ENCODE measurements at regions not wholly inside any gene's neighbourhood (a gene's known extent, or its start where the extent isn't known, plus 50 kb on each side); places are given as distances from the start of the nearest gene placed in this dataset.

- intact Hi-C loops (cut with DNase I) = no loop called here
- no peaks in the 10 kb centered on the region for H3K9me3 ChIP-seq
Measured at GRCh38 chr12:77442633-77443032, 377.3 kb upstream of the E2F7 start.

GRCh38 chr12:77439749-77440148, 374.4 kb upstream of the E2F7 start:
- H3K4me1 ChIP-seq = no peaks in the 10 kb centered on the region
- TF ChIP-seq, protein P1, sequence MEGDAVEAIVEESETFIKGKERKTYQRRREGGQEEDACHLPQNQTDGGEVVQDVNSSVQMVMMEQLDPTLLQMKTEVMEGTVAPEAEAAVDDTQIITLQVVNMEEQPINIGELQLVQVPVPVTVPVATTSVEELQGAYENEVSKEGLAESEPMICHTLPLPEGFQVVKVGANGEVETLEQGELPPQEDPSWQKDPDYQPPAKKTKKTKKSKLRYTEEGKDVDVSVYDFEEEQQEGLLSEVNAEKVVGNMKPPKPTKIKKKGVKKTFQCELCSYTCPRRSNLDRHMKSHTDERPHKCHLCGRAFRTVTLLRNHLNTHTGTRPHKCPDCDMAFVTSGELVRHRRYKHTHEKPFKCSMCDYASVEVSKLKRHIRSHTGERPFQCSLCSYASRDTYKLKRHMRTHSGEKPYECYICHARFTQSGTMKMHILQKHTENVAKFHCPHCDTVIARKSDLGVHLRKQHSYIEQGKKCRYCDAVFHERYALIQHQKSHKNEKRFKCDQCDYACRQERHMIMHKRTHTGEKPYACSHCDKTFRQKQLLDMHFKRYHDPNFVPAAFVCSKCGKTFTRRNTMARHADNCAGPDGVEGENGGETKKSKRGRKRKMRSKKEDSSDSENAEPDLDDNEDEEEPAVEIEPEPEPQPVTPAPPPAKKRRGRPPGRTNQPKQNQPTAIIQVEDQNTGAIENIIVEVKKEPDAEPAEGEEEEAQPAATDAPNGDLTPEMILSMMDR (IDR thresholded peaks at IDR 0.05) = no peak

More at GRCh38 chr12:77442633-77443032, 377.3 kb upstream of the E2F7 start:
- TF ChIP-seq, protein P1 (IDR thresholded peaks at IDR 0.05) = no peak
- no peaks in the 10 kb centered on the region for H3K27me3 ChIP-seq (ENCODE audit: low read depth)
- H3K27ac ChIP-seq = no peak overlapping the region
- DNase-seq (no peak), ATAC-seq (no peak)
- H3K36me3 ChIP-seq = no peaks in the 10 kb centered on the region
- H3K4me3 ChIP-seq = no peak overlapping the region
- no peaks in the 10 kb centered on the region for H3K4me1 ChIP-seq

DNA sequence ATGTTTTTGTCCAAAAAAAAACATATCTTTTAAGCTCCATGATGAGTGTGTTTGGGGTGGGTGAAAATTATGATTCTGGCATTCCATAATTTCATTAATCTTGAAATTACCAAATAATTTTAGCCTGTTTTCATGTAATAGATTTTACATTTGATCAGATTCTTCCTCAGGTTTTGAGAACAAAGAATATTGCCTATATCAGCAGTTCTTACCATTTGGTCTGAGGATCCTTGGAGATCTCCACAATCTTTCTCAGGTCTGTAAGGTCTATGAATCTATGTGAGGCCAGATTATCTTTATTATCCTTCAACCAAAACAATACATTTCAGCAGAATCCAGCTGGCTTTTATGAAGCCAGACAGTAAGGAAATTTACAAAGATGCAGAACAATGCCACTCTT, 373.3 kb upstream of the E2F7 start:
- no peak overlapping the region for H3K27ac ChIP-seq
- H3K4me1 ChIP-seq = no peaks in the 10 kb centered on the region
- H3K9me3 ChIP-seq = no peaks in the 10 kb centered on the region
- intact Hi-C loops (cut with DNase I) = no loop called here
- no peaks in the 10 kb centered on the region for H3K36me3 ChIP-seq
- no peaks in the 10 kb centered on the region for H3K27me3 ChIP-seq (ENCODE audit: low read depth)
- TF ChIP-seq, protein P1 (IDR thresholded peaks at IDR 0.05) = no peak
- ATAC-seq (no peak), DNase-seq (no peak)
- H3K4me3 ChIP-seq = no peak overlapping the region

More at GRCh38 chr12:77439749-77440148, 374.4 kb upstream of the E2F7 start:
- no peak overlapping the region for H3K27ac ChIP-seq
- no peaks in the 10 kb centered on the region for H3K27me3 ChIP-seq (ENCODE audit: low read depth)
- no peak overlapping the region for H3K4me3 ChIP-seq
- ATAC-seq (no peak), DNase-seq (no peak)
- intact Hi-C loops (cut with DNase I) = no loop called here
- no peaks in the 10 kb centered on the region for H3K9me3 ChIP-seq
- H3K36me3 ChIP-seq = no peaks in the 10 kb centered on the region

- H3K4me1 ChIP-seq = no peaks in the 10 kb centered on the region
- H3K36me3 ChIP-seq = no peaks in the 10 kb centered on the region
- no peak overlapping the region for H3K4me3 ChIP-seq
- no peaks in the 10 kb centered on the region for H3K27me3 ChIP-seq (ENCODE audit: low read depth)
- no peak overlapping the region for H3K27ac ChIP-seq
- no peak for DNase-seq
- no peak for ATAC-seq
- intact Hi-C loops (cut with DNase I) = no loop called here
- H3K9me3 ChIP-seq = no peaks in the 10 kb centered on the region
- TF ChIP-seq, protein P1 (IDR thresholded peaks at IDR 0.05) = no peak
Measured at GRCh38 chr12:77437206-77437605, 371.8 kb upstream of the E2F7 start.

DNA sequence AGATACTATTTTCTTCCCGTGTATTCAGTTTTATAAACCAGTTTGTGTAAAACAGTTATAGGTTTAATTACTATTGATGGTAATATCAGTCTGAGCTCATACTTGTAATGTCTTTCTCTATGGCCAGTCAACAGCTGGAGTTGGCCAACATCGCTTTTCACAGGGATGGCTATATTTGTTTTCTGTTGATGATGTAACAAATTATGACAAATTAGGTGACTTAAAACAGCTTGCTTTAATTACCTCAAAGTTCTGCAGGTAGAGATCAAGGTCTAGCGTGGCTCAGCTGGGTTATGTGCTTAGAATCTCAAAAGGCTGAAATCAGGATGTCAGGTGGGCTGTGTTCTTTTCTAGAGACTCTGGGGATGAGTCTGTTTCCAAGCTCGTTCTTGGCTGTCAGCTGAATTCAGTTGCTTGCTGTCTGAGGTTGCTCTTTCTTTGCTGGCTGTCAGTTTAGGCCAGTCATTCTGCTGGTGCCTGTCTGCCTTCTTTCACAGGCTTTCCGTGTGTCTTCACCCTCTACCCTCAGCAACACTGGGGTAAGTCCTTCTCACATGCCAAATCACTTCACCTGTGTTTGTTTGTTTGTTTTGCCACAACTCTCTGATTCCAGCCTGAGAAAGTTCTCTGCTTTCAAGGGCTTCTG, 370.2 kb upstream of the E2F7 start:
- TF ChIP-seq, protein P1 (IDR thresholded peaks at IDR 0.05) = no peak
- H3K36me3 ChIP-seq = no peaks in the 10 kb centered on the region
- H3K9me3 ChIP-seq = no peaks in the 10 kb centered on the region
- no peaks in the 10 kb centered on the region for H3K27me3 ChIP-seq (ENCODE audit: low read depth)
- DNase-seq = no peak
- ATAC-seq = no peak
- no peak overlapping the region for H3K4me3 ChIP-seq
- intact Hi-C loops (cut with DNase I) = no loop called here
- no peak overlapping the region for H3K27ac ChIP-seq
- H3K4me1 ChIP-seq = no peaks in the 10 kb centered on the region

All from lower lobe of right lung (tissue), 2 donors.